ENCODE measurements at regions not wholly inside any gene's neighbourhood (a gene's known extent, or its start where the extent isn't known, plus 50 kb on each side); places are given as distances from the start of the nearest gene placed in this dataset.

DNA sequence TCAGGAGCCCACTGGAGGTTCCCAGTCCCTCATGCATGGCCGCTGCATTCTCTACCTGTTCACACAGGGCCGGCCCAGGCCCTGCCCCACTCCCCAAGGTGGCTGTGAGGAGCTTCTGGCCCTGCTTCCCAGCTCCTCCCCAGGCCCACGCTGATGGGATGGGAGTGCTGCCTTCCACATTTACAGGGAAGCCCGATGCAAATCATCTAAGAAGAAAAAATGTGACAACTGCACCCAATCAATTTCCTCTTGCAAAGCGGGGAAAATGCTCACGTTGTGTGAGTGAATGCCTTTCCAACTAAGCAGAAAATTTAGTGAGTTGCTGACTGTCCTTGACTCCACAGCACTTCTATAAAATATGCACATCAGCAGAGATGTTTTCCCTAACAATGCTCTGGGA is 485.8 kb upstream of the MGMT start (continued):
- TF ChIP-seq, protein P1, sequence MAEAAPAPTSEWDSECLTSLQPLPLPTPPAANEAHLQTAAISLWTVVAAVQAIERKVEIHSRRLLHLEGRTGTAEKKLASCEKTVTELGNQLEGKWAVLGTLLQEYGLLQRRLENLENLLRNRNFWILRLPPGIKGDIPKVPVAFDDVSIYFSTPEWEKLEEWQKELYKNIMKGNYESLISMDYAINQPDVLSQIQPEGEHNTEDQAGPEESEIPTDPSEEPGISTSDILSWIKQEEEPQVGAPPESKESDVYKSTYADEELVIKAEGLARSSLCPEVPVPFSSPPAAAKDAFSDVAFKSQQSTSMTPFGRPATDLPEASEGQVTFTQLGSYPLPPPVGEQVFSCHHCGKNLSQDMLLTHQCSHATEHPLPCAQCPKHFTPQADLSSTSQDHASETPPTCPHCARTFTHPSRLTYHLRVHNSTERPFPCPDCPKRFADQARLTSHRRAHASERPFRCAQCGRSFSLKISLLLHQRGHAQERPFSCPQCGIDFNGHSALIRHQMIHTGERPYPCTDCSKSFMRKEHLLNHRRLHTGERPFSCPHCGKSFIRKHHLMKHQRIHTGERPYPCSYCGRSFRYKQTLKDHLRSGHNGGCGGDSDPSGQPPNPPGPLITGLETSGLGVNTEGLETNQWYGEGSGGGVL (CRISPR knock-in tag; IDR thresholded peaks at IDR 0.05) = no peak
- TF ChIP-seq ZKSCAN8 (CRISPR knock-in tag; IDR thresholded peaks at IDR 0.05) = no peak
- no peak for TF ChIP-seq ZNF212 (CRISPR knock-in tag; IDR thresholded peaks at IDR 0.05)
- no peak for TF ChIP-seq NFIC (IDR thresholded peaks at IDR 0.05)
- no peak for TF ChIP-seq MCM5 (IDR thresholded peaks at IDR 0.05; ENCODE audit: low read depth)
- no peak for TF ChIP-seq PRMT5 (CRISPR knock-in tag; IDR thresholded peaks at IDR 0.05)
- TF ChIP-seq ESRRA (IDR thresholded peaks at IDR 0.05; ENCODE audit: borderline replicate concordance, low read depth) = no peak

DNA sequence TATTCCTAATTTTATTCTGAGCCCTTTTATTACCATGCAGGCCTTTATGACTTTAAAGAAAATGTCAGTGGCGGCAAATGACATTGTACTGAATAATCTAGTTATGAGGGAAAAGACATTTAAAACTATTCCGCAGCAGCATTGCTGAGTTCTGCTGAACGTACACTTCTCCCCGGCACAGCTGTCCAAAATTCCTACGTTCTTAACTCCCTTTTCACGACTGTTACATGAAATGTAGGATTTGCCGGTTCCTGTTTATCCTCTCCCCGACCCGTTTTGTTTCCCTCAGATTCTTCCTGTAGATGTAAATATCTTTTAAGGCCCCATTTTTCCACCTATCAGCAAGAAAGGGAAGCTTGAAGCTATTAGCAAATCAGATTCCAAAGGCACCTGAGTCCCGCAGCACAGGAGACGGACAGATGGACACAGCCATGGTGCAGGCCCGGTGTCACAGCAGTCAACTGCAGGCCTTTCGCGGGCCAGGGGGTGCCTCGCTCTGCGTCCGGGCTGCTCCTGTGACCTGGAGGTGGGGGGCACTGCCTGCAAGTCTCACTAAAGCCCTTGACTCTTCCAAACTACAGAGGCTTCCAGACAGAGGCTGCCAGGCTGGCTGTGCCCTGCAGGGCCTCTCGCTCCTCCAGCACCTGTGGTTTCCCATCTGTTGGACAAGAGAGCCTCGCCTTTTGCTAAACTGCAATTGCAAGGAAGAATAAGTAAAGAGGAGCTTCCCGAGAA is 485.0 kb upstream of the MGMT start:
- POLR2A ChIA-PET = no interaction called here
- H3K4me3 ChIP-seq = no peak overlapping the region
- no TSS peak for BruUV-seq (replicated peaks)
- WGBS (ENCODE audit: insufficient coverage, low coverage, missing lambda C conversion rate) = under 1% methylated on average over 16 of the region's 20 CpGs
- DNase-seq (ENCODE audit: extremely low read depth in 1 of 4, low spot score in 3 of 4) (no peak), ATAC-seq (no peak), FAIRE-seq (no peak)
- no peak for TF ChIP-seq ZNF174 (CRISPR knock-in tag; IDR thresholded peaks at IDR 0.05)
- no peak for TF ChIP-seq ZNF785 (CRISPR knock-in tag; IDR thresholded peaks at IDR 0.05)
- no peak for TF ChIP-seq EHMT2 (IDR thresholded peaks at IDR 0.05)
- TF ChIP-seq HDAC6 (IDR thresholded peaks at IDR 0.05; ENCODE audit: low read depth, low read length) = no peak
- TF ChIP-seq, protein P2, sequence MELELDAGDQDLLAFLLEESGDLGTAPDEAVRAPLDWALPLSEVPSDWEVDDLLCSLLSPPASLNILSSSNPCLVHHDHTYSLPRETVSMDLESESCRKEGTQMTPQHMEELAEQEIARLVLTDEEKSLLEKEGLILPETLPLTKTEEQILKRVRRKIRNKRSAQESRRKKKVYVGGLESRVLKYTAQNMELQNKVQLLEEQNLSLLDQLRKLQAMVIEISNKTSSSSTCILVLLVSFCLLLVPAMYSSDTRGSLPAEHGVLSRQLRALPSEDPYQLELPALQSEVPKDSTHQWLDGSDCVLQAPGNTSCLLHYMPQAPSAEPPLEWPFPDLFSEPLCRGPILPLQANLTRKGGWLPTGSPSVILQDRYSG (tag; conservative IDR thresholded peaks at IDR 0.05; ENCODE audit: low read depth) = no peak
- TF ChIP-seq CHD2 (IDR thresholded peaks at IDR 0.05; ENCODE audit: low read depth, low read length) = no peak
- no peak for TF ChIP-seq TEAD4 (IDR thresholded peaks at IDR 0.05; ENCODE audit: low read length)
- no peak for TF ChIP-seq TEAD4 (CRISPR knock-in tag; IDR thresholded peaks at IDR 0.05; ENCODE audit: borderline replicate concordance)
- TF ChIP-seq HINFP (tag; conservative IDR thresholded peaks at IDR 0.05; ENCODE audit: low read depth) = no peak
- no peak for TF ChIP-seq RUNX1 (IDR thresholded peaks at IDR 0.05; ENCODE audit: low read depth)
- TF ChIP-seq CCNT2 (IDR thresholded peaks at IDR 0.05; ENCODE audit: borderline replicate concordance, extremely low read depth, insufficient read length, low read depth, low read length) = no peak
- no peak overlapping the region for H3K4me2 ChIP-seq (ENCODE audit: insufficient read depth, low read length)
- no peaks in the 10 kb centered on the region for H3K9me3 ChIP-seq (replicated peaks; ENCODE audit: control insufficient read depth, insufficient read depth, low read depth, low read length)
- CTCF ChIA-PET (ENCODE audit: low intra/inter-chr PET ratio) = interaction anchor here (0.6 kb wide), 1 partner anchor 862 kb away, joined by 3 read pairs; no protein-coding TSS in a partner anchor
- H3K27ac ChIP-seq (ENCODE audit: extremely low read depth, low read depth, low read length) = no peak overlapping the region
- in situ Hi-C loops (cut with MboI) (no loop called here), intact Hi-C loops (cut with micrococcal nuclease) (no loop called here)
- H3K9ac ChIP-seq (ENCODE audit: insufficient read depth in 1 of 2, low read depth in 2 of 2, low read length in 2 of 2) = no peak overlapping the region
- no peak overlapping the region for H2AFZ ChIP-seq (ENCODE audit: low read depth, low read length)
- H3K79me2 ChIP-seq (ENCODE audit: control insufficient read depth, insufficient read depth, low read length) = no peaks in the 10 kb centered on the region
- H3K27me3 ChIP-seq (ENCODE audit: control insufficient read depth in 2 of 2, insufficient read depth in 2 of 2, low read length in 2 of 2) = peaks cover 0 to 14% of the 10 kb centered on the region in 2 experiments; a peak in 2 of 5 replicates
- no peaks in the 10 kb centered on the region for H3K36me3 ChIP-seq (ENCODE audit: control insufficient read depth, insufficient read depth, low read length)
- no peaks in the 10 kb centered on the region for H4K20me1 ChIP-seq (replicated peaks; ENCODE audit: control insufficient read depth, insufficient read depth, low read length)
- no peaks in the 10 kb centered on the region for H3K9me1 ChIP-seq (ENCODE audit: control insufficient read depth, insufficient read depth, low read length)
- H3K4me1 ChIP-seq (replicated peaks in 1 of 2; ENCODE audit: control insufficient read depth in 2 of 2, insufficient read depth in 2 of 2, low read length in 2 of 2) = no peaks in the 10 kb centered on the region

Measured in K562 (cell line).